ENCODE measurements at regions not wholly inside any gene's neighbourhood (a gene's known extent, or its start where the extent isn't known, plus 50 kb on each side); places are given as distances from the start of the nearest gene placed in this dataset.

GRCh38 chr9:117775591-117775990 is 71.4 kb downstream of the TLR4 start:
- Histone ChIP-seq H3K4me3 (no peak overlapping the region), H3K36me3 (ENCODE audit: insufficient read depth in 1 of 2, low read depth in 1 of 2) (no peaks in the 10 kb centered on the region), H3K27ac (no peak overlapping the region), H3K27me3 (ENCODE audit: insufficient read depth in 3 of 3, low read length in 2 of 3) (no peaks in the 10 kb centered on the region), H3K9me3 (no peaks in the 10 kb centered on the region), H3K4me1 (no peaks in the 10 kb centered on the region)
- ATAC-seq = no peak
- no peak for TF ChIP-seq CTCF (IDR thresholded peaks at IDR 0.05)
- intact Hi-C loops (cut with DNase I) = loop anchor here in 1 of 2 donors (5.0 kb wide), 1 partner anchor 53 kb away; no protein-coding TSS in a partner anchor
- DNase-seq = no peak

- no peak for TF ChIP-seq CTCF (IDR thresholded peaks at IDR 0.05)
- intact Hi-C loops (cut with DNase I) = loop anchor here in 1 of 2 donors (5.0 kb wide), 1 partner anchor 56 kb away; no protein-coding TSS in a partner anchor
- Histone ChIP-seq H3K27me3 (ENCODE audit: insufficient read depth in 3 of 3, low read length in 2 of 3) (no peaks in the 10 kb centered on the region), H3K4me1 (no peaks in the 10 kb centered on the region), H3K27ac (no peak overlapping the region), H3K9me3 (no peaks in the 10 kb centered on the region), H3K4me3 (no peak overlapping the region), H3K36me3 (ENCODE audit: insufficient read depth in 1 of 2, low read depth in 1 of 2) (no peaks in the 10 kb centered on the region)
- no peak for DNase-seq
- peak in 1 of 4 donors; percentile 58 for ATAC-seq
Measured at GRCh38 chr9:117777823-117778222, 73.6 kb downstream of the TLR4 start.

GRCh38 chr9:117779760-117780159 is 75.6 kb downstream of the TLR4 start:
- H3K4me1 ChIP-seq = no peaks in the 10 kb centered on the region
- intact Hi-C loops (cut with DNase I) = loop anchor here in 1 of 2 donors (5.0 to 10.0 kb wide), 2 partner anchors 57 to 135 kb away; no protein-coding TSS in a partner anchor

GRCh38 chr9:117782931-117783788 is 79.0 kb downstream of the TLR4 start:
- Histone ChIP-seq H3K36me3 (ENCODE audit: insufficient read depth in 1 of 2, low read depth in 1 of 2) (no peaks in the 10 kb centered on the region), H3K27ac (no peak overlapping the region), H3K4me3 (peak overlapping the region; percentile 56), H3K4me1 (no peaks in the 10 kb centered on the region), H3K9me3 (no peaks in the 10 kb centered on the region), H3K27me3 (ENCODE audit: insufficient read depth in 3 of 3, low read length in 2 of 3) (no peaks in the 10 kb centered on the region)
- ATAC-seq (peak; percentile 55 to 90 (median 83)), DNase-seq (peak; percentile 65 to 79)
- TF ChIP-seq CTCF (IDR thresholded peaks at IDR 0.05) = peak; percentile 57
- intact Hi-C loops (cut with DNase I) = loop anchor here in 1 of 2 donors (10.0 kb wide), 1 partner anchor 138 kb away; no protein-coding TSS in a partner anchor
- 21 to 28% (median 27%) methylated on average over 10 of the region's 10 CpGs for WGBS, 3 donors

More at GRCh38 chr9:117779760-117780159, 75.6 kb downstream of the TLR4 start:
- WGBS, 3 donors = 69 to 95% (median 93%) methylated on average over 3 of the region's 3 CpGs
- Histone ChIP-seq H3K9me3 (no peaks in the 10 kb centered on the region), H3K4me3 (no peak overlapping the region), H3K27ac (no peak overlapping the region), H3K36me3 (ENCODE audit: insufficient read depth in 1 of 2, low read depth in 1 of 2) (no peaks in the 10 kb centered on the region), H3K27me3 (ENCODE audit: insufficient read depth in 3 of 3, low read length in 2 of 3) (no peaks in the 10 kb centered on the region)
- no peak for DNase-seq
- no peak for TF ChIP-seq CTCF (IDR thresholded peaks at IDR 0.05)
- ATAC-seq = no peak

All from psoas muscle (tissue), 7 donors.